Epithelial cell of esophagus (primary cell): ENCODE measurements at regions not wholly inside any gene's neighbourhood (a gene's known extent, or its start where the extent isn't known, plus 50 kb on each side); places are given as distances from the start of the nearest gene placed in this dataset.

Source experiments
- DNase-seq: peaks from one replicate; pipeline ENCODE4 v3.0.0; 2010; ENCODE audit warnings: low read depth
- H3K4me3 ChIP-seq: 2 replicates; pipeline ENCODE4 v1.5.1; 2011; ENCODE audit warnings: mild to moderate bottlenecking, low read length, control low read depth
- CTCF ChIP-seq: IDR thresholded peaks from 2 replicates; pipeline ENCODE4 v1.5.1; 2011; ENCODE audit warnings: low read depth, mild to moderate bottlenecking, low read length, control low read depth, inconsistent platforms; ENCODE audit not compliant: insufficient read depth; ENCODE audit errors: missing control alignments

GRCh38 chr7:112905950-112906349 is 115.8 kb upstream of the TMEM168 start:
- TF ChIP-seq CTCF = no peak
- DNase-seq = peak; percentile 58
- H3K4me3 ChIP-seq = no peak overlapping the region

DNA sequence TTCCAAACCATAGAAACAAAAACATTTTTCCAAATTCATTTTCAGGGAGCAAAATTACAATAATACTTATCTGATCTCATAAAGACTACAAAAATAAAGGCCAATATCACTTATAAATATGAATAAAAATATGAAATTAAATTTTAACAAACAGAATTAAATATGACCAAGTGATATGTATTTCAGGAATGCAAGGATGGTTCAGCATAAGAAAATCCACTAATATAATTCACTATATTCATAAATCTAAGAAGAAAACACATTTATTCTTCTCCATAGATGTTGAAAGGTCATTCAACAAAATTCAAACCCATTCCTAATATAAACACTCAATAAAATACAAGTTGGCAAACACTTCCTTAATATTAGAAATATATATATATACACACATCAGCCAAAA is 115.2 kb upstream of the TMEM168 start:
- no peak for TF ChIP-seq CTCF
- no peak for DNase-seq
- H3K4me3 ChIP-seq = no peak overlapping the region

- peak; percentile 92 for TF ChIP-seq CTCF
- no peak overlapping the region for H3K4me3 ChIP-seq
- peak; percentile 77 for DNase-seq
Measured at GRCh38 chr7:112898432-112899290, 108.5 kb upstream of the TMEM168 start.

GRCh38 chr7:112897839-112898431 is 107.7 kb upstream of the TMEM168 start:
- TF ChIP-seq CTCF = no peak
- DNase-seq = no peak
- no peak overlapping the region for H3K4me3 ChIP-seq

- no peak for TF ChIP-seq CTCF
- DNase-seq = no peak
- no peak overlapping the region for H3K4me3 ChIP-seq
Measured at GRCh38 chr7:112896026-112896601, 105.9 kb upstream of the TMEM168 start.

GRCh38 chr7:112892263-112892662 is 102.1 kb upstream of the TMEM168 start:
- no peak overlapping the region for H3K4me3 ChIP-seq
- peak; percentile 21 for DNase-seq
- no peak for TF ChIP-seq CTCF
